ENCODE measurements at regions not wholly inside any gene's neighbourhood (a gene's known extent, or its start where the extent isn't known, plus 50 kb on each side); places are given as distances from the start of the nearest gene placed in this dataset.

DNA sequence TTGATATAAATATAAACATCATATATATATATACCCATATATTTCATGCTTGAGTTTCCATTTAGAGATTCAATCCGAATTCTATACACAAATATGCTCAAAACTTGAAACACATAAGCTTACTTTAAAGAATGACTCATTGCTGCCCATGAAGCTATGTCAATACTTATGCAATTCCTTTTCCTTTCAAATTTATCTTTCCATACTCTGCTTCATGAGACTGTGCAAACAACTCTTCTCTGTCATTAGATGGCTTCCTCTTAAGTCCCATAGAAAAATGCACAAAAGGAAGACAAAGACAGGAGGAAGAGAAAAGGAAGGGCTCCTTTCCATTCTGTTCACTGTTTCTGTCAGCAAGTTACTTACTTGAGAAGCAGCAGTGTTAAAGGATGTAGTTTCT, 895.7 kb upstream of the SORCS1 start:
- Histone ChIP-seq H3K9me2 (ENCODE audit: insufficient read depth) (no peaks in the 10 kb centered on the region), H3K9me3 (ENCODE audit: insufficient read depth, low read depth) (no peaks in the 10 kb centered on the region), H3K27ac (no peak overlapping the region), H4K20me1 (ENCODE audit: insufficient read depth) (no peaks in the 10 kb centered on the region), H3K27me3 (ENCODE audit: insufficient read depth, low read depth) (no peaks in the 10 kb centered on the region), H3K4me1 (replicated peaks; ENCODE audit: insufficient read depth) (no peaks in the 10 kb centered on the region), H3K4me2 (no peak overlapping the region), H3K79me2 (ENCODE audit: low read depth) (no peaks in the 10 kb centered on the region), H3F3A (ENCODE audit: insufficient read depth, low read depth) (no peaks in the 10 kb centered on the region), H3K36me3 (ENCODE audit: low read depth) (no peaks in the 10 kb centered on the region), H3K4me3 (no peak overlapping the region), H2AFZ (no peak overlapping the region)
- no peak for DNase-seq
- intact Hi-C loops (cut with micrococcal nuclease; ENCODE audit: unreplicated experiment): no loop called here
- no TSS peak for BruUV-seq (replicated peaks)
- CTCF ChIA-PET: interaction anchor here (0.6 kb wide), 1 partner anchor 11 kb away, joined by 4 read pairs; no protein-coding TSS in a partner anchor
- TF ChIP-seq EZH2 (IDR thresholded peaks at IDR 0.05; ENCODE audit: low read depth) (no peak), CTCF (conservative IDR thresholded peaks at IDR 0.05) (no peak)
- POLR2A ChIA-PET (ENCODE audit: unreplicated experiment): no interaction called here

DNA sequence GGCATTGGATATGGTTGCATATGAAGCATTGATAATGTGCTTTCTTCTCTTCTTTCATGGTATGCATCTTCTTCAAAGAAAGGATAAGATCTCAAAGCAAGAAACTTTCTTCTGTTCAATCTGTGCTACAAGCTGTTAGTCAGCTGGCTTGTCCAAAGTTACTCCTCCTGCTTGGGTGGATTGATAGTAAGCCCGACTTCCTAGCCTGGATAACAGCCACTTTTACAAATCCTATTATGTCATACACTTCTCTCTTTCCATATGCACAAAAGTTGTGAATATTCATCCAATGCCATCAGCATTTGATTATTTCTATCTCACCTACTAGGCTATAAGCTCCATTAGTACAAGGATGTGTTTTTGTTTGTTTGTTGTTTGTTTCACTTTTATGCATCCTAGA, 891.0 kb upstream of the SORCS1 start:
- TF ChIP-seq CTCF (conservative IDR thresholded peaks at IDR 0.05) (no peak), EZH2 (IDR thresholded peaks at IDR 0.05; ENCODE audit: low read depth) (no peak)
- BruUV-seq (replicated peaks): no TSS peak

GRCh38 chr10:108052981-108053380, 888.5 kb upstream of the SORCS1 start:
- Histone ChIP-seq H3K9me3 (ENCODE audit: insufficient read depth, low read depth) (no peaks in the 10 kb centered on the region), H3K27ac (no peak overlapping the region), H3K4me3 (no peak overlapping the region), H3K9me2 (ENCODE audit: insufficient read depth) (no peaks in the 10 kb centered on the region), H3K36me3 (ENCODE audit: low read depth) (no peaks in the 10 kb centered on the region), H3K4me1 (replicated peaks; ENCODE audit: insufficient read depth) (no peaks in the 10 kb centered on the region), H4K20me1 (ENCODE audit: insufficient read depth) (no peaks in the 10 kb centered on the region), H2AFZ (no peak overlapping the region), H3K4me2 (no peak overlapping the region), H3K79me2 (ENCODE audit: low read depth) (no peaks in the 10 kb centered on the region), H3K27me3 (ENCODE audit: insufficient read depth, low read depth) (no peaks in the 10 kb centered on the region), H3F3A (ENCODE audit: insufficient read depth, low read depth) (no peaks in the 10 kb centered on the region)
- intact Hi-C loops (cut with micrococcal nuclease; ENCODE audit: unreplicated experiment): no loop called here
- no TSS peak for BruUV-seq (replicated peaks)
- DNase-seq: no peak
- TF ChIP-seq EZH2 (IDR thresholded peaks at IDR 0.05; ENCODE audit: low read depth) (no peak), CTCF (conservative IDR thresholded peaks at IDR 0.05) (no peak)
- ChIA-PET CTCF (no interaction called here), POLR2A (ENCODE audit: unreplicated experiment) (no interaction called here)

More for the DNA sequence above, 891.0 kb upstream of the SORCS1 start:
- Histone ChIP-seq H3K36me3 (ENCODE audit: low read depth) (no peaks in the 10 kb centered on the region), H3K9me2 (ENCODE audit: insufficient read depth) (no peaks in the 10 kb centered on the region), H3F3A (ENCODE audit: insufficient read depth, low read depth) (no peaks in the 10 kb centered on the region), H3K79me2 (ENCODE audit: low read depth) (no peaks in the 10 kb centered on the region), H3K4me3 (no peak overlapping the region), H3K9me3 (ENCODE audit: insufficient read depth, low read depth) (no peaks in the 10 kb centered on the region), H3K4me1 (replicated peaks; ENCODE audit: insufficient read depth) (no peaks in the 10 kb centered on the region), H3K27me3 (ENCODE audit: insufficient read depth, low read depth) (no peaks in the 10 kb centered on the region), H4K20me1 (ENCODE audit: insufficient read depth) (no peaks in the 10 kb centered on the region), H3K27ac (no peak overlapping the region), H2AFZ (no peak overlapping the region), H3K4me2 (no peak overlapping the region)
- ChIA-PET POLR2A (ENCODE audit: unreplicated experiment) (no interaction called here), CTCF (no interaction called here)
- no peak for DNase-seq
- intact Hi-C loops (cut with micrococcal nuclease; ENCODE audit: unreplicated experiment): no loop called here

All from PC-9 (cell line).